ENCODE measurements at regions not wholly inside any gene's neighbourhood (a gene's known extent, or its start where the extent isn't known, plus 50 kb on each side); places are given as distances from the start of the nearest gene placed in this dataset.

- TF ChIP-seq POLR2A (IDR thresholded peaks at IDR 0.05) (no peak), CTCF (IDR thresholded peaks at IDR 0.05) (no peak)
Observed at GRCh38 chr9:134236935-134237629, 72.7 kb upstream of the RNU6ATAC start.

Measured in heart left ventricle (tissue), 13 donors.